Hindlimb muscle (tissue), 1 donor: ENCODE measurements at regions not wholly inside any gene's neighbourhood (a gene's known extent, or its start where the extent isn't known, plus 50 kb on each side); places are given as distances from the start of the nearest gene placed in this dataset.

ENCODE experiments used
- DNase-seq: peaks from one replicate; pipeline ENCODE4 v3.0.0-alpha.2; 2013

DNA sequence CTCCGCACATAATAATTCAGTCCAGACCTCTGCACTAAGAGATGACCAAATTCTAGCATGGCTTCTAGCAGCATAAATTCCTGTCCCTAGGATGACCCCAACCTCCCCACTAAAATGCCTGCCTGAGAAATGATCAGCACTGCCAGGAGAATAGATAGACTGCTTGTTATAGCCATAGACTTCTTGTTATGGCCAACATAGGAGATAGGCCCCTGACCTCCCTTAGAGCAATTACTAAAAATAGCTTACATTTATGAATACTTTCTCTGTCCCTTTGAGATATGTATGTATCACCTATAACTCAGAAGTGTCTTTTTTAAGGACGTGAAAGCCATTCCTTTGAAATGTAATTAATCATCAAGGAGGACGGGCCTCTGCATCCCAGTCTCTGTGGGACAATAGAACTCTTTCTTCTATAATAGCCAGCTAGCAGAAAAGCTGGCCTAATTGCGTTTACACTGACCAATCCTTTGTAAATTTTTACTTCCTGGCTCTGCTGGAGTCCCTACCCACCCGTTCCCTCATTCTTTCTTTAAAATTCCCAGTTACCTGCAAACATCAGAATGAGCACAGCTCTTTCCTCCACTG is 1002.7 kb downstream of the CDH18 start:
- DNase-seq = no peak

- DNase-seq = no peak
Observed at GRCh38 chr5:18987101-18987500, 1000.9 kb downstream of the CDH18 start.

GRCh38 chr5:18990852-18991251 is 997.1 kb downstream of the CDH18 start:
- DNase-seq = no peak

- DNase-seq = no peak
Observed at GRCh38 chr5:18992264-18992663, 995.7 kb downstream of the CDH18 start.

DNA sequence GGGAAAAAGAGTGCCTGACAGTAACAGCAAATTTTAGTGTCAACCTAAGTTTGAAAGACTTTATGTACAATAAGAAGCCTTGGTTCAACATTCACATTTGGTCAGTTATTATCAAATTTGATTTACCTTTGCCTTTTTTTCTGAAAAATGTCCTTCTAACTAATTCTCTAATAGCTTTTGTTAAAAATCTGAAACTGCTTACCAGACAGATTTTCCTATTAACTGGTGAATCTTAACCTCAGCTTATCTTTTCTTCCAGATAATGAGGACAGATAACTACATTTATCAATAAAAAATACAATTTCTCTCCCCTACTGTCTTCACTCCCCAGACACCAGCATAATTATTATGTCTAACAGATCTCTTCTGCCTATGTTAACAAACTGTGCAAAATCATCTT is 988.5 kb downstream of the CDH18 start:
- no peak for DNase-seq

DNA sequence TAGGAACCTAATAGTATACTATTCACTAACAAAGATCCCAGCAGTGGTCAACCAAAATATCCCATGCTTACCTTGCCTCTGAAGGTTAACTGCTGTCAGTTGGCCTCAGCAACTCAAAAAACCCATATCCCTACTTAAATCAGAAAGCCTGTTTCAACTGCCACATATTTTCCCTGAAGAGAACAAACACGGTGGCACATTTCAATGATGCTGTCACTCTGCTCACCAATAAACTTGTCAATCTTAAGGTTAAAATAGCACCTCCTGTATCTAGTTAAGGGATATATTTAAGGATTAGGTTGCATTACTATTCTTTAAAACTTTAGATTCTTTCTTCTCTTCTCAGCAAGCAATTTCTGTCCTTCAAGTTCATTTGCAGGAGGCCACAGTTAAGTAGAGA is 986.9 kb downstream of the CDH18 start:
- no peak for DNase-seq

DNA sequence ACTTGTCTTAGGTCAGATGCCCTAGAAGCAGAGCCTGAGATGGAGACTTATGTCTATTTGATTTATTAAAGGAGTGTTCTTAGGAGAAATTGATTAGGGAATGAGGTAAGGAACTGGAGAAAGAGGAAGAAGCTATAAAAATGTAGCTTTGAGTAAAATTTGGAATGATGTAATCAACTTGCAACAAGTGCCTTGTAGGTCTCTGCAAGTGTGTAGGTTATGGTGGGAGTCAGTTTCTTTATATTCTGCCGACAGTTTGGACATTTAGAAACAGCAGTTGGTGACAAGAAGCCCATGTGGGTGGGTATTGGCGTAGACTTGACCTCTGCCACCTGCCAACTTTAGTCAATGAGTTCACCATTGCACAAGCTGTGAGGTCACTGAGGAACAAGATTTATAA is 986.5 kb downstream of the CDH18 start:
- DNase-seq = no peak

GRCh38 chr5:19002111-19002510 is 985.9 kb downstream of the CDH18 start:
- DNase-seq = no peak

DNA sequence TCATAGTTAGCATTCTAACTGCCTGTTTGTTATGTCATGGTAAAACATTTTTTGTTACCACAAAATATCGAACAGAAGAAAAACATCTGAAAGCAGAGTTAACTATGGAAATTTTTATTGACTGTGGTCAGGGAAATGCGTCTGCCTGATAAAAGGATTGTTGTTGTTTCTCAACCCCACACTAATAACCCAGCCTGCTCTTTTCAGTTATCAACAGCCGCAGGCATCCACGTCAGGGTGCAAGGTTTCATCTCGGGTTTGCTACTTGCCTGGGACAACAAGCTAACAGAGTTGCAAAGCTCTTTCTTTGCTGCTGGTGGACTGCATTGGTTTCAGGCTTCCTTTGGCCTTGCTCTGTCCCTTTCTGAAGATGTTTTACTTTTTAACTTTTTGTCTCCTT is 969.2 kb downstream of the CDH18 start:
- no peak for DNase-seq

- no peak for DNase-seq
Observed at GRCh38 chr5:19031491-19031890, 956.5 kb downstream of the CDH18 start.

DNA sequence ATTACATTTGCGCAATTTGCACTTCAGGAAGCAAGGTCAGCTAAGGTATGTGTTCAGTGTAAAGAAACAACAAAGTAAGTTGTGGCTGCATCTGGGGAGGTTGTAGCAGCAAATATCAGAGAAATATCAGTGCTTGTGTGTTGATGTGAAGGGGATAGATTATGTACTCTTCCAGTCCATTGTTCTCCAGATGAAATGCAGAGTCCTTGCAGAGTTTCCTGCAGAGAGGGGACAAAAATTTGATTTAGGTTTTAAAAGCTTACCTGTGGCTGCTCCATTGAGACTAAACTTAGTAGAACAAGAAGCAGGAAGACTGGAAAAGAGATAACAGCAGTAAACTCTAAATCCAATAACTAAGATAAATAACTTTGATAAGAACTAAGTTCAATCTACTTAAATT is 952.2 kb downstream of the CDH18 start:
- no peak for DNase-seq

- DNase-seq = no peak
Observed at GRCh38 chr5:19042106-19042505, 945.9 kb downstream of the CDH18 start.

- no peak for DNase-seq
Observed at GRCh38 chr5:19044311-19044710, 943.7 kb downstream of the CDH18 start.

GRCh38 chr5:19044931-19045695 is 942.9 kb downstream of the CDH18 start:
- no peak for DNase-seq

- no peak for DNase-seq
Observed at GRCh38 chr5:19047277-19047676, 940.7 kb downstream of the CDH18 start.

- DNase-seq = no peak
Observed at GRCh38 chr5:19048726-19049125, 939.3 kb downstream of the CDH18 start.

GRCh38 chr5:19058216-19058615 is 929.8 kb downstream of the CDH18 start:
- no peak for DNase-seq

DNA sequence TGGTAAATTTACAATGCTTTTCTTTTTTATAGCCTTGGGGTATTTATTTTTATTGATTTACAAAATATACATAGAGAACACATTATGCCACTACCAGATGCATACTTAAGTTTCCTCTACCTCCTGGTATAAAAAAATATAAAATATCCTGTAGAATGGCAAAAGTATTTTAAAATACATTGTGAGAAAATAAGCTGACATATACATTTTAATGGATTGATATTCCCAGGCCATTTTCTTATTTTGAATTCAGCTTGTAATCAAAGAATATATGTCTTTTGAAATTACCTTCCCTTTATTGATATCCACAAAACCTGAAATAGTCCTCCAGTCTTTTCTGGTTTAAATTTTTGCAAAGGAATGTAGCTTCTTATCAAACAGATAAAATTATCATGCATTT is 923.9 kb downstream of the CDH18 start:
- DNase-seq = no peak

DNA sequence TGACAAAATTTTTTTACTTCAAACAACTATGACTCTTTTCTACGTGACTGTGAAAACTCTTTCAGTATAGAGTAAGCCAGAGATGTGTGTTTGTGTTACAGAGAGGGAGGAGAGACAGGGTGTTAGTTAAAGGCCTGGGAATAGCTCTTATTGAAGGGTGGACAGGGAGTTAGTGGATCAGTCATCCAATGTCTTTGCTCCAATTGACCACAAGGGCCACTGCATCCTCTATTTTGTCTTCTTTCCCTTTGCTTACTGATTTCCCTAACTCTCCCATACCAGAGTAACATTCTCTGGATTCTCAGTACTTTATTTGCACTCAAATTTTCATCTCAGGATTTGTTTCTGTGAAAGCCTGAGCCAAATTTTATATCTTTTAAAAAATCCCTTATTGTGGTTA is 920.3 kb downstream of the CDH18 start:
- DNase-seq = no peak

DNA sequence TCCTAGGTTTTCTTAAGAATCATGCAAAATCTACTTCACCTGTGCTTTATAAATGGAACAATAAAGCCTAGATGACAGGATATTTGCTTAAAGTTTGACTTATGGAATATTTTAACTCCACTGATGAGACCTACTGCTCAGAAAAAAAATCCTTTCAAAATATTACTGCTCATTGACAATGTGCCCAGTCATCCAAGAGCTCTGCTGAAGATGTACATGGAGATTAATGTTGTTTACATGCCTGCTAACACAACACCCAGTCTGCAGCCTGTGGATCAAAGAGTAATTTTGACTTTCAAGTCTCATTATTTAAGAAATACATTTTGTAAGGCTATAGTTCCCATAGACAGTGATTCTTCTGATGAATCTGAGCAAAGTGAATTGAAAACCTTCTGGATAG is 889.6 kb downstream of the CDH18 start:
- DNase-seq = no peak

GRCh38 chr5:19099195-19099594 is 888.8 kb downstream of the CDH18 start:
- no peak for DNase-seq

GRCh38 chr5:19104948-19105347 is 883.1 kb downstream of the CDH18 start:
- DNase-seq = no peak

GRCh38 chr5:19122923-19123322 is 865.1 kb downstream of the CDH18 start:
- no peak for DNase-seq

GRCh38 chr5:19125956-19126713 is 861.9 kb downstream of the CDH18 start:
- no peak for DNase-seq
